ENCODE measurements at regions not wholly inside any gene's neighbourhood (a gene's known extent, or its start where the extent isn't known, plus 50 kb on each side); places are given as distances from the start of the nearest gene placed in this dataset.

DNA sequence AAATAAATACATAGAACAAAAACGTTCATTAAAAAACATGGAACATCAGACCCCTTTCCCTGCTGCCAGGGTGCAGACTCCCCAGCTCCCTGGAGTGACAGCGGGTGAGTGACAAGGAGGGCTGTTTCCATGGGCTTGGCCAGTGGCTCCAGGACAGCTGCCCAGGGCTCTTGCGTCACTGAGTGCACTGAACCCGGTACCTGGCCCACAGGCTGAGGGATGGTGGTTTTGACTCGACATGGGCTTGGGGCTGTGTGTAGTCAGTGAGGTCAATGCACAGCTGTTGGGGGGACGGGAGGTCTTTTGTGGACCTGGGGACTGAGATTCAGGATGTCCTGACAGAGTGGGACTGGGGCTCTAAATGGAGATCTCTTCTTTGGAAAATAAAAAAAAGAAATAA lies 142.1 kb upstream of the B3GAT1 start:
- H3K9me3 ChIP-seq (ENCODE audit: insufficient read depth in 2 of 2, low read depth in 1 of 2, low read length in 1 of 2): no peaks in the 10 kb centered on the region
- H3K4me2 ChIP-seq (ENCODE audit: insufficient read depth in 1 of 2, low read depth in 2 of 2, low read length in 2 of 2): no peak overlapping the region
- no peak overlapping the region for H4K5ac ChIP-seq (ENCODE audit: insufficient read length, low read depth, low read length)
- no peak overlapping the region for H4K91ac ChIP-seq (replicated peaks; ENCODE audit: insufficient read length, low read length)
- H2AFZ ChIP-seq (ENCODE audit: low read length): no peak overlapping the region
- TF ChIP-seq POLR2A (IDR thresholded peaks at IDR 0.05; ENCODE audit: control extremely low read depth in 1 of 2, low read depth in 2 of 2, low read length in 2 of 2) (no peak), SP1 (IDR thresholded peaks at IDR 0.05; ENCODE audit: low read depth, low read length) (no peak), TEAD4 (IDR thresholded peaks at IDR 0.05; ENCODE audit: low read depth, low read length) (no peak), MAFK (IDR thresholded peaks at IDR 0.05; ENCODE audit: low read depth, low read length) (no peak), KDM5A (IDR thresholded peaks at IDR 0.05; ENCODE audit: low read length) (no peak), POU5F1 (IDR thresholded peaks at IDR 0.05; ENCODE audit: low read depth, low read length) (no peak), CTBP2 (IDR thresholded peaks at IDR 0.05; ENCODE audit: borderline replicate concordance, insufficient read depth, insufficient read length, low read length) (no peak), SUZ12 (IDR thresholded peaks at IDR 0.05; ENCODE audit: low read length) (no peak), EGR1 (IDR thresholded peaks at IDR 0.05; ENCODE audit: borderline replicate concordance, low read depth, low read length) (no peak)
- TF ChIP-seq, protein P1, sequence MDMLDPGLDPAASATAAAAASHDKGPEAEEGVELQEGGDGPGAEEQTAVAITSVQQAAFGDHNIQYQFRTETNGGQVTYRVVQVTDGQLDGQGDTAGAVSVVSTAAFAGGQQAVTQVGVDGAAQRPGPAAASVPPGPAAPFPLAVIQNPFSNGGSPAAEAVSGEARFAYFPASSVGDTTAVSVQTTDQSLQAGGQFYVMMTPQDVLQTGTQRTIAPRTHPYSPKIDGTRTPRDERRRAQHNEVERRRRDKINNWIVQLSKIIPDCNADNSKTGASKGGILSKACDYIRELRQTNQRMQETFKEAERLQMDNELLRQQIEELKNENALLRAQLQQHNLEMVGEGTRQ (IDR thresholded peaks at IDR 0.05; ENCODE audit: low read length): no peak
- H2BK20ac ChIP-seq (ENCODE audit: low read length): no peak overlapping the region
- ChIA-PET POLR2A (ENCODE audit: partially characterized antibody) (no interaction called here), CTCF (ENCODE audit: partially characterized antibody) (interaction anchor here (0.6 to 1.7 kb wide), 2 partner anchors 38 to 1615 kb away, joined by 3 to 5 read pairs; no protein-coding TSS in a partner anchor)
- no peak overlapping the region for H3K4ac ChIP-seq (replicated peaks; ENCODE audit: insufficient read length, low read depth, low read length)
- no peaks in the 10 kb centered on the region for H3K36me3 ChIP-seq (ENCODE audit: control insufficient read depth in 2 of 4, insufficient read depth in 4 of 4, low read length in 3 of 4)
- no peak overlapping the region for H2BK12ac ChIP-seq (ENCODE audit: low read depth, low read length)
- H3K27me3 ChIP-seq (replicated peaks in 1 of 4; ENCODE audit: control insufficient read depth in 3 of 4, extremely low read depth in 1 of 4, insufficient read depth in 3 of 4, low read length in 3 of 4): no peaks in the 10 kb centered on the region
- no peak overlapping the region for H3K18ac ChIP-seq (ENCODE audit: extremely low read depth, low read length)
- no peaks in the 10 kb centered on the region for H3K4me1 ChIP-seq (replicated peaks in 1 of 4; ENCODE audit: control insufficient read depth in 3 of 4, insufficient read depth in 4 of 4, low read length in 3 of 4)
- H3K4me3 ChIP-seq (ENCODE audit: extremely low read depth in 1 of 4, insufficient read depth in 2 of 4, low read depth in 3 of 4, low read length in 4 of 4): no peak overlapping the region
- no peak overlapping the region for H2BK15ac ChIP-seq (ENCODE audit: low read length)
- DNase-seq (ENCODE audit: low read depth in 1 of 2, low spot score in 2 of 2) (peak in 1 of 2 experiments; percentile 35), FAIRE-seq (no peak)
- no peak overlapping the region for H3K23ac ChIP-seq (ENCODE audit: insufficient read length)
- WGBS, 2 experiments (ENCODE audit: extremely low coverage in 1 of 2, insufficient coverage in 1 of 2, insufficient read length in 1 of 2, insufficient replicate concordance in 2 of 2, low coverage in 1 of 2, low lambda C conversion rate in 2 of 2, missing lambda C conversion rate in 1 of 2): 92% methylated on average over 6 of the region's 6 CpGs; no CpG with 5 or more reads in 1 of the 2 experiments
- H2BK120ac ChIP-seq (replicated peaks; ENCODE audit: low read depth, low read length): no peak overlapping the region
- H2AK5ac ChIP-seq (ENCODE audit: low read depth, low read length): no peak overlapping the region
- no peak overlapping the region for H4K8ac ChIP-seq (ENCODE audit: extremely low read depth, insufficient read depth, low read length)
- no peaks in the 10 kb centered on the region for H3K79me1 ChIP-seq (ENCODE audit: low read depth, low read length)
- no peak overlapping the region for H3K56ac ChIP-seq (replicated peaks; ENCODE audit: insufficient read length, low read depth, low read length)
- no peak overlapping the region for H3K27ac ChIP-seq (ENCODE audit: low read depth, low read length)
- no peak overlapping the region for H3K14ac ChIP-seq (ENCODE audit: insufficient read length)
- H3K23me2 ChIP-seq (ENCODE audit: low read depth, low read length): no peaks in the 10 kb centered on the region
- no peak overlapping the region for H2BK5ac ChIP-seq (ENCODE audit: low read depth, low read length)
- H4K20me1 ChIP-seq (replicated peaks in 1 of 2; ENCODE audit: control insufficient read depth in 1 of 2, insufficient read depth in 2 of 2, low read length in 2 of 2): no peaks in the 10 kb centered on the region
- no peaks in the 10 kb centered on the region for H3K79me2 ChIP-seq (ENCODE audit: control insufficient read depth in 1 of 2, insufficient read depth in 2 of 2, low read length in 2 of 2)
- H3K9ac ChIP-seq (replicated peaks in 1 of 4; ENCODE audit: extremely low read depth in 1 of 4, low read depth in 3 of 4, low read length in 3 of 4): no peak overlapping the region
